Tibial nerve (tissue), 4 donors: ENCODE measurements at regions not wholly inside any gene's neighbourhood (a gene's known extent, or its start where the extent isn't known, plus 50 kb on each side); places are given as distances from the start of the nearest gene placed in this dataset.

ENCODE experiments used
- EP300 ChIP-seq, 2 donors: sonication (generic); formaldehyde crosslinking; IDR thresholded peaks; one replicate each; pipeline ENCODE4 v1.6.1; 2017; ENCODE audit warnings: antibody characterized with exemption in 2 of 2, mild to moderate bottlenecking in 1 of 2
- POLR2A ChIP-seq, 2 donors: fragments of 450-650 bp; IDR thresholded peaks; one replicate each; pipeline ENCODE4 v1.6.1; 2017; ENCODE audit warnings: antibody characterized with exemption in 2 of 2, mild to moderate bottlenecking in 2 of 2, moderate library complexity in 2 of 2
- TF ChIP-seq, protein P1 (sequence below), 5 experiments: fragments of 200-600 bp in 3 of 5; fragments of 450-650 bp in 2 of 5; sonication (generic) in 3 of 5; IDR thresholded peaks; one replicate each; pipeline ENCODE4 v1.5.1; 2016 to 2019; ENCODE audit warnings: antibody characterized with exemption in 5 of 5, mild to moderate bottlenecking in 3 of 5, moderate library complexity in 2 of 5

DNA sequence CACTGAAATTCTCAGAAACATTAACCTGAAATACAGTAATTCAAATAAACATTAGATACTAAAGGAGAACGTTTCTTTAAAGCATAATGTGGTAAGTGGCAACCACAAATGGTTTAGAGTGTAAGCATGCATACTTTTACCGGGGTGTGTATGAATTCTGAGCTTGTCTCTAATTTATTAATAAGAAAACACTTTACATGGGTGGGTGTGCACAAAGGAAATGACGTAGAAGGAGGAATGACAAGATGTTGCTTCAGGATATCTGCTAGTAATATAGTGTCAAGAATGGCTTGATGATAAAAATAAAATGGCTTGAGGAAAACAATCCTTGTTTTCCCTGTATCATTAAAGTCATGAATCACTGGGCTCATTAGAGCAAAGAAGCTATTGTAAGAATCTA, 92.5 kb downstream of the ARL4A start:
- TF ChIP-seq, protein P1, sequence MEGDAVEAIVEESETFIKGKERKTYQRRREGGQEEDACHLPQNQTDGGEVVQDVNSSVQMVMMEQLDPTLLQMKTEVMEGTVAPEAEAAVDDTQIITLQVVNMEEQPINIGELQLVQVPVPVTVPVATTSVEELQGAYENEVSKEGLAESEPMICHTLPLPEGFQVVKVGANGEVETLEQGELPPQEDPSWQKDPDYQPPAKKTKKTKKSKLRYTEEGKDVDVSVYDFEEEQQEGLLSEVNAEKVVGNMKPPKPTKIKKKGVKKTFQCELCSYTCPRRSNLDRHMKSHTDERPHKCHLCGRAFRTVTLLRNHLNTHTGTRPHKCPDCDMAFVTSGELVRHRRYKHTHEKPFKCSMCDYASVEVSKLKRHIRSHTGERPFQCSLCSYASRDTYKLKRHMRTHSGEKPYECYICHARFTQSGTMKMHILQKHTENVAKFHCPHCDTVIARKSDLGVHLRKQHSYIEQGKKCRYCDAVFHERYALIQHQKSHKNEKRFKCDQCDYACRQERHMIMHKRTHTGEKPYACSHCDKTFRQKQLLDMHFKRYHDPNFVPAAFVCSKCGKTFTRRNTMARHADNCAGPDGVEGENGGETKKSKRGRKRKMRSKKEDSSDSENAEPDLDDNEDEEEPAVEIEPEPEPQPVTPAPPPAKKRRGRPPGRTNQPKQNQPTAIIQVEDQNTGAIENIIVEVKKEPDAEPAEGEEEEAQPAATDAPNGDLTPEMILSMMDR (IDR thresholded peaks at IDR 0.05) = no peak
- TF ChIP-seq EP300 (IDR thresholded peaks at IDR 0.05) (no peak), POLR2A (IDR thresholded peaks at IDR 0.05) (no peak)
